ENCODE measurements at regions not wholly inside any gene's neighbourhood (a gene's known extent, or its start where the extent isn't known, plus 50 kb on each side); places are given as distances from the start of the nearest gene placed in this dataset.
"Not testable (repeated sequence)": the region's sequence is repeated elsewhere in the genome, so short reads cannot be mapped to it uniquely, and the experiment has no call there.

GRCh38 chr2:144986691-144987090 lies 466.8 kb upstream of the ZEB2 start:
- FAIRE-seq (no peak), DNase-seq (no peak)
- no peaks in the 10 kb centered on the region for H3K27me3 ChIP-seq (ENCODE audit: control insufficient read depth in 3 of 3, insufficient read depth in 3 of 3, low read length in 3 of 3)
- no peaks in the 10 kb centered on the region for H3K36me3 ChIP-seq (ENCODE audit: control insufficient read depth in 3 of 3, insufficient read depth in 2 of 3, low read depth in 1 of 3, low read length in 3 of 3)
- H3K9me3 ChIP-seq (ENCODE audit: control insufficient read depth in 2 of 2, insufficient read depth in 1 of 2, low read depth in 1 of 2, low read length in 1 of 2), result peaks cover 0 to 7% of the 10 kb centered on the region in 2 donors
- H3K27ac ChIP-seq (ENCODE audit: low read depth in 1 of 3, low read length in 2 of 3), result no peak overlapping the region
- H3K4me1 ChIP-seq (ENCODE audit: control insufficient read depth in 3 of 3, insufficient read depth in 2 of 3, low read depth in 1 of 3, low read length in 2 of 3), result no peaks in the 10 kb centered on the region
- WGBS, 3 donors, result 62 to 87% (median 69%) methylated on average over 2 of the region's 2 CpGs
- H3K4me3 ChIP-seq (ENCODE audit: low read depth in 1 of 3, low read length in 3 of 3), result no peak overlapping the region

- Histone ChIP-seq H3K27ac (ENCODE audit: low read depth in 1 of 3, low read length in 2 of 3) (no peak overlapping the region), H3K36me3 (ENCODE audit: control insufficient read depth in 3 of 3, insufficient read depth in 2 of 3, low read depth in 1 of 3, low read length in 3 of 3) (no peaks in the 10 kb centered on the region), H3K4me1 (ENCODE audit: control insufficient read depth in 3 of 3, insufficient read depth in 2 of 3, low read depth in 1 of 3, low read length in 2 of 3) (no peaks in the 10 kb centered on the region), H3K4me3 (ENCODE audit: low read depth in 1 of 3, low read length in 3 of 3) (no peak overlapping the region), H3K27me3 (ENCODE audit: control insufficient read depth in 3 of 3, insufficient read depth in 3 of 3, low read length in 3 of 3) (no peaks in the 10 kb centered on the region), H3K9me3 (ENCODE audit: control insufficient read depth in 2 of 2, insufficient read depth in 1 of 2, low read depth in 1 of 2, low read length in 1 of 2) (peaks cover 0 to 7% of the 10 kb centered on the region in 2 donors)
- 78 to 84% (median 84%) methylated on average over 1 of the region's 1 CpG for WGBS, 3 donors
- FAIRE-seq (no peak), DNase-seq (no peak)
Observed at GRCh38 chr2:144984038-144984437, 464.1 kb upstream of the ZEB2 start.

DNA sequence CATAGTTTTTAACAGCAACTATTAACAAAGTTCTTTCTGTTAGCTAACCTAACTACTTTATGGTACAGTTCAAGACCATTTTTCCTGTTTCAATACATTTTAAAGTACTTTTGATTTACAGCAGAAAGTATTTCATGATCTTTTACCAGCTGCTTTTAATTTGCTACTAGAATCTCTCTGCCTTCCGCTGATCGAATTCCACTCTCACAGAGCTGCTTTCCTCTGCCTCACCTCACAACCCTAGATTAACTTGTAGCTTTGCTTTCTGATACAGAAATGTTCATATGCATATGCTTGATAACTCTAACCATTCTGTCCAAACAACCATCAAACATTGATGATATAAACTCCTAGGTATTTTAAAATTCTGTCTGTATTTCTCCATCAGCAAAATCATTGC lies 463.2 kb upstream of the ZEB2 start:
- FAIRE-seq, result no peak
- no peaks in the 10 kb centered on the region for H3K4me1 ChIP-seq (ENCODE audit: control insufficient read depth in 3 of 3, insufficient read depth in 2 of 3, low read depth in 1 of 3, low read length in 2 of 3)

GRCh38 chr2:144982481-144982880 lies 462.6 kb upstream of the ZEB2 start:
- Histone ChIP-seq H3K4me3 (ENCODE audit: low read depth in 1 of 3, low read length in 3 of 3) (no peak overlapping the region), H3K36me3 (ENCODE audit: control insufficient read depth in 3 of 3, insufficient read depth in 2 of 3, low read depth in 1 of 3, low read length in 3 of 3) (no peaks in the 10 kb centered on the region), H3K4me1 (ENCODE audit: control insufficient read depth in 3 of 3, insufficient read depth in 2 of 3, low read depth in 1 of 3, low read length in 2 of 3) (no peaks in the 10 kb centered on the region), H3K9me3 (ENCODE audit: control insufficient read depth in 2 of 2, insufficient read depth in 1 of 2, low read depth in 1 of 2, low read length in 1 of 2) (peaks cover 0 to 7% of the 10 kb centered on the region in 2 donors), H3K27me3 (ENCODE audit: control insufficient read depth in 3 of 3, insufficient read depth in 3 of 3, low read length in 3 of 3) (no peaks in the 10 kb centered on the region), H3K27ac (ENCODE audit: low read depth in 1 of 3, low read length in 2 of 3) (no peak overlapping the region)
- no peak for FAIRE-seq
- 78 to 85% (median 84%) methylated on average over 2 of the region's 2 CpGs for WGBS, 3 donors
- no peak for DNase-seq

More for the DNA sequence above, 463.2 kb upstream of the ZEB2 start:
- 86 to 94% (median 89%) methylated on average over 2 of the region's 2 CpGs for WGBS, 3 donors
- Histone ChIP-seq H3K27me3 (ENCODE audit: control insufficient read depth in 3 of 3, insufficient read depth in 3 of 3, low read length in 3 of 3) (no peaks in the 10 kb centered on the region), H3K36me3 (ENCODE audit: control insufficient read depth in 3 of 3, insufficient read depth in 2 of 3, low read depth in 1 of 3, low read length in 3 of 3) (no peaks in the 10 kb centered on the region), H3K4me3 (ENCODE audit: low read depth in 1 of 3, low read length in 3 of 3) (no peak overlapping the region), H3K27ac (ENCODE audit: low read depth in 1 of 3, low read length in 2 of 3) (no peak overlapping the region), H3K9me3 (ENCODE audit: control insufficient read depth in 2 of 2, insufficient read depth in 1 of 2, low read depth in 1 of 2, low read length in 1 of 2) (peaks cover 0 to 7% of the 10 kb centered on the region in 2 donors)
- no peak for DNase-seq

- Histone ChIP-seq H3K36me3 (ENCODE audit: control insufficient read depth in 3 of 3, insufficient read depth in 2 of 3, low read depth in 1 of 3, low read length in 3 of 3) (no peaks in the 10 kb centered on the region), H3K4me1 (ENCODE audit: control insufficient read depth in 3 of 3, insufficient read depth in 2 of 3, low read depth in 1 of 3, low read length in 2 of 3) (no peaks in the 10 kb centered on the region), H3K27ac (ENCODE audit: low read depth in 1 of 3, low read length in 2 of 3) (no peak overlapping the region), H3K27me3 (ENCODE audit: control insufficient read depth in 3 of 3, insufficient read depth in 3 of 3, low read length in 3 of 3) (peaks cover 0 to 4% (median 0%) of the 10 kb centered on the region in 3 donors), H3K9me3 (ENCODE audit: control insufficient read depth in 2 of 2, insufficient read depth in 1 of 2, low read depth in 1 of 2, low read length in 1 of 2) (no peaks in the 10 kb centered on the region), H3K4me3 (ENCODE audit: low read depth in 1 of 3, low read length in 3 of 3) (no peak overlapping the region)
- DNase-seq, result no peak
- FAIRE-seq, result no peak
- WGBS, 3 donors, result 83 to 94% (median 88%) methylated on average over 3 of the region's 3 CpGs
Observed at GRCh38 chr2:144975881-144976280, 456.0 kb upstream of the ZEB2 start.

GRCh38 chr2:144972676-144973075 lies 452.8 kb upstream of the ZEB2 start:
- DNase-seq (no peak), FAIRE-seq (no peak)
- Histone ChIP-seq H3K4me1 (ENCODE audit: control insufficient read depth in 3 of 3, insufficient read depth in 2 of 3, low read depth in 1 of 3, low read length in 2 of 3) (no peaks in the 10 kb centered on the region), H3K4me3 (ENCODE audit: low read depth in 1 of 3, low read length in 3 of 3) (no peak overlapping the region), H3K9me3 (ENCODE audit: control insufficient read depth in 2 of 2, insufficient read depth in 1 of 2, low read depth in 1 of 2, low read length in 1 of 2) (peaks cover 0 to 15% of the 10 kb centered on the region in 2 donors), H3K36me3 (ENCODE audit: control insufficient read depth in 3 of 3, insufficient read depth in 2 of 3, low read depth in 1 of 3, low read length in 3 of 3) (no peaks in the 10 kb centered on the region), H3K27me3 (ENCODE audit: control insufficient read depth in 3 of 3, insufficient read depth in 3 of 3, low read length in 3 of 3) (peaks cover 0 to 4% (median 0%) of the 10 kb centered on the region in 3 donors), H3K27ac (ENCODE audit: low read depth in 1 of 3, low read length in 2 of 3) (no peak overlapping the region)
- WGBS, 3 donors, result 54 to 82% (median 60%) methylated on average over 3 of the region's 3 CpGs

DNA sequence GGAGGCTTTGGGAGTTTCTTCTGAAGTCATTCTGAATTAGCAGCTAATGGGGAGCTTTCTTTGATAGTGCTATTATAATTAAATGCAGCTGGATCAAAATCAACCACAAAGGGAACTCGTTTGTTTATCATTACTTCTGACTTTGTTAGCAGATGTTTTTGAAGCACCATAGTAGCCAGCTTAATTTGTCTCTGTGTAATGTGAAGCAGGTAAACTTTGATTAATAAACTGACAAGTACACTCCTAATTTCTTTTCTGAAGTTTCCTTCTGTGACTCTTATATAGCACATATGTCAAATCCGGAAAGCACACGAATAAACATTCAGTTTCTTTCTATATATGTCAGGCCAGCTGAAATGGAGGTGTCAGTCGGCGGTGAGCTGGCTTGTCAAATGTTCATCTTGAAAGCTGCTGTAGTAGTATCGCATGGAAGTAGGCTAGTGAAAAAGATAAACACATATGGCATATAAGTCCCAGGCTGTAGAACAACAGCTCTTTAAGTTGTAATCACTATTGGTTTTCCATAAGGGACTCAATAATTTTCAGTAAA lies 451.9 kb upstream of the ZEB2 start:
- Histone ChIP-seq H3K27me3 (ENCODE audit: control insufficient read depth in 3 of 3, insufficient read depth in 3 of 3, low read length in 3 of 3) (peaks cover 0 to 4% (median 0%) of the 10 kb centered on the region in 3 donors), H3K36me3 (ENCODE audit: control insufficient read depth in 3 of 3, insufficient read depth in 2 of 3, low read depth in 1 of 3, low read length in 3 of 3) (no peaks in the 10 kb centered on the region), H3K27ac (ENCODE audit: low read depth in 1 of 3, low read length in 2 of 3) (no peak overlapping the region), H3K4me3 (ENCODE audit: low read depth in 1 of 3, low read length in 3 of 3) (no peak overlapping the region), H3K9me3 (ENCODE audit: control insufficient read depth in 2 of 2, insufficient read depth in 1 of 2, low read depth in 1 of 2, low read length in 1 of 2) (peaks cover 0 to 15% of the 10 kb centered on the region in 2 donors), H3K4me1 (ENCODE audit: control insufficient read depth in 3 of 3, insufficient read depth in 2 of 3, low read depth in 1 of 3, low read length in 2 of 3) (no peaks in the 10 kb centered on the region)
- WGBS, 3 donors, result 79 to 81% (median 80%) methylated on average over 6 of the region's 6 CpGs
- DNase-seq, result no peak
- FAIRE-seq, result no peak

GRCh38 chr2:144970410-144970809 lies 450.5 kb upstream of the ZEB2 start:
- WGBS, 3 donors, result 70 to 83% (median 79%) methylated on average over 1 of the region's 1 CpG
- not testable (repeated sequence) for H3K27ac ChIP-seq (ENCODE audit: low read depth in 1 of 3, low read length in 2 of 3); H3K4me3 ChIP-seq (ENCODE audit: low read depth in 1 of 3, low read length in 3 of 3); FAIRE-seq; H3K27me3 ChIP-seq (ENCODE audit: control insufficient read depth in 3 of 3, insufficient read depth in 3 of 3, low read length in 3 of 3); DNase-seq; H3K4me1 ChIP-seq (ENCODE audit: control insufficient read depth in 3 of 3, insufficient read depth in 2 of 3, low read depth in 1 of 3, low read length in 2 of 3); H3K36me3 ChIP-seq (ENCODE audit: control insufficient read depth in 3 of 3, insufficient read depth in 2 of 3, low read depth in 1 of 3, low read length in 3 of 3)
- peaks cover 0 to 21% of the 10 kb centered on the region in 2 donors for H3K9me3 ChIP-seq (ENCODE audit: control insufficient read depth in 2 of 2, insufficient read depth in 1 of 2, low read depth in 1 of 2, low read length in 1 of 2)

- not testable (repeated sequence) for FAIRE-seq; H3K4me1 ChIP-seq (ENCODE audit: control insufficient read depth in 3 of 3, insufficient read depth in 2 of 3, low read depth in 1 of 3, low read length in 2 of 3); H3K27me3 ChIP-seq (ENCODE audit: control insufficient read depth in 3 of 3, insufficient read depth in 3 of 3, low read length in 3 of 3); H3K36me3 ChIP-seq (ENCODE audit: control insufficient read depth in 3 of 3, insufficient read depth in 2 of 3, low read depth in 1 of 3, low read length in 3 of 3); H3K4me3 ChIP-seq (ENCODE audit: low read depth in 1 of 3, low read length in 3 of 3); H3K27ac ChIP-seq (ENCODE audit: low read depth in 1 of 3, low read length in 2 of 3); DNase-seq
- peaks cover 0 to 25% of the 10 kb centered on the region in 2 donors for H3K9me3 ChIP-seq (ENCODE audit: control insufficient read depth in 2 of 2, insufficient read depth in 1 of 2, low read depth in 1 of 2, low read length in 1 of 2)
- 41 to 83% (median 61%) methylated on average over 1 of the region's 1 CpG for WGBS, 3 donors
Observed at GRCh38 chr2:144969564-144969963, 449.6 kb upstream of the ZEB2 start.
